Body of pancreas (tissue), 4 donors: ENCODE measurements at regions not wholly inside any gene's neighbourhood (a gene's known extent, or its start where the extent isn't known, plus 50 kb on each side); places are given as distances from the start of the nearest gene placed in this dataset.
"Not testable (repeated sequence)": the region's sequence is repeated elsewhere in the genome, so short reads cannot be mapped to it uniquely, and the experiment has no call there.

Source experiments
- ATAC-seq: fragments of 150-250 bp; one replicate; pipeline ENCODE4 v1.9.1; 2016
- DNase-seq, 4 donors: peaks; one replicate each; pipeline ENCODE4 v3.0.0-alpha.2; 2019
- H3K27ac ChIP-seq, 4 donors: fragments of 200-600 bp; sonication (generic); 1 replicate in 3 of 4; 2 replicates in 1 of 4; pipeline versions ENCODE4 v1.5.1 to v1.6.1; 2016 to 2019; ENCODE audit warnings: mild to moderate bottlenecking in 1 of 4, mixed read lengths in 1 of 4, moderate library complexity in 1 of 4
- H3K27me3 ChIP-seq, 2 donors: fragments of 200-600 bp; sonication (generic); one replicate each; pipeline ENCODE4 v1.6.0; 2016; ENCODE audit warnings: mild to moderate bottlenecking in 1 of 2
- H3K36me3 ChIP-seq, 2 donors: fragments of 200-600 bp; sonication (generic); replicated peaks in 1 of 2; 2 replicates each; pipeline ENCODE4 v1.5.1; 2016; ENCODE audit warnings: low read depth in 2 of 2; ENCODE audit not compliant: insufficient read depth in 1 of 2
- H3K4me1 ChIP-seq: fragments of 200-600 bp; sonication (generic); one replicate; pipeline ENCODE4 v1.6.0; 2016
- H3K4me3 ChIP-seq, 2 donors: fragments of 200-600 bp; sonication (generic); 1 replicate in 1 of 2; 2 replicates in 1 of 2; pipeline ENCODE4 v1.5.1; 2016 to 2019
- H3K9me3 ChIP-seq, 3 donors: fragments of 200-600 bp; sonication (generic); 1 replicate in 2 of 3; 2 replicates in 1 of 3; pipeline ENCODE4 v1.5.1; 2016
- WGBS, 2 donors: methylation state at CpG; one replicate each; pipeline ENCODE4 v1.1.5; 2017; 5-methylcytosine and 5-hydroxymethylcytosine counted together
- intact Hi-C: fragments of 100-400 bp; cut with DNase I; formaldehyde crosslinking; loops from one replicate; pipeline ENCODE4 v1.15.1; 2023

GRCh38 chr15:20102862-20103261 is 438.7 kb downstream of the GOLGA6L6 start:
- H3K27ac ChIP-seq, H3K36me3 ChIP-seq, H3K9me3 ChIP-seq, H3K4me3 ChIP-seq, intact Hi-C loops, ATAC-seq, H3K4me1 ChIP-seq, H3K27me3 ChIP-seq: not testable (repeated sequence)
- 57 to 91% methylated on average over 4 of the region's 5 CpGs for WGBS, 2 donors
- peak in 3 of 4 donors; percentile 8 to 22 (median 17) for DNase-seq

GRCh38 chr15:20102209-20102608 is 439.4 kb downstream of the GOLGA6L6 start:
- H3K27ac ChIP-seq, H3K36me3 ChIP-seq, intact Hi-C loops, H3K27me3 ChIP-seq, ATAC-seq, H3K9me3 ChIP-seq, H3K4me1 ChIP-seq, H3K4me3 ChIP-seq: not testable (repeated sequence)
- 69% methylated on average over 1 of the region's 1 CpG; no CpG with 5 or more reads in 1 of the 2 donors for WGBS, 2 donors
- DNase-seq: peak in 3 of 4 donors; percentile 6 to 35 (median 10)

GRCh38 chr15:20101281-20101680 is 440.3 kb downstream of the GOLGA6L6 start:
- no CpG with 5 or more reads among the region's 3 CpGs for WGBS, 2 donors
- H3K27ac ChIP-seq, DNase-seq, H3K27me3 ChIP-seq, H3K4me3 ChIP-seq, H3K9me3 ChIP-seq, H3K4me1 ChIP-seq, H3K36me3 ChIP-seq, intact Hi-C loops: not testable (repeated sequence)
- ATAC-seq: peak; percentile 35

GRCh38 chr15:20100604-20101270 is 440.9 kb downstream of the GOLGA6L6 start:
- H3K27ac ChIP-seq, H3K4me3 ChIP-seq, H3K4me1 ChIP-seq, H3K36me3 ChIP-seq, H3K9me3 ChIP-seq, intact Hi-C loops, H3K27me3 ChIP-seq, DNase-seq: not testable (repeated sequence)
- peak; percentile 38 for ATAC-seq
- no CpG with 5 or more reads among the region's 8 CpGs for WGBS, 2 donors

GRCh38 chr15:20095699-20096303 is 445.8 kb downstream of the GOLGA6L6 start:
- H3K36me3 ChIP-seq, H3K27ac ChIP-seq, H3K4me3 ChIP-seq, H3K4me1 ChIP-seq, DNase-seq, H3K9me3 ChIP-seq, ATAC-seq, H3K27me3 ChIP-seq, intact Hi-C loops: not testable (repeated sequence)
- 22 to 40% methylated on average over 1 to 3 of the region's 6 CpGs for WGBS, 2 donors

GRCh38 chr15:20089541-20089940 is 452.1 kb downstream of the GOLGA6L6 start:
- DNase-seq, H3K27ac ChIP-seq, ATAC-seq, H3K9me3 ChIP-seq, H3K4me1 ChIP-seq, intact Hi-C loops, H3K27me3 ChIP-seq, H3K4me3 ChIP-seq, H3K36me3 ChIP-seq: not testable (repeated sequence)
- WGBS, 2 donors: 37 to 66% methylated on average over 2 to 3 of the region's 4 CpGs

GRCh38 chr15:20084026-20084425 is 457.6 kb downstream of the GOLGA6L6 start:
- H3K9me3 ChIP-seq, H3K36me3 ChIP-seq, H3K27me3 ChIP-seq, H3K4me1 ChIP-seq, H3K4me3 ChIP-seq, H3K27ac ChIP-seq, DNase-seq, ATAC-seq, intact Hi-C loops: not testable (repeated sequence)
- no CpG with 5 or more reads among the region's 6 CpGs for WGBS, 2 donors

GRCh38 chr15:20074082-20074481 is 467.5 kb downstream of the GOLGA6L6 start:
- H3K36me3 ChIP-seq, DNase-seq, H3K27me3 ChIP-seq, ATAC-seq, H3K9me3 ChIP-seq, H3K27ac ChIP-seq, H3K4me1 ChIP-seq, intact Hi-C loops, H3K4me3 ChIP-seq: not testable (repeated sequence)
- 82% methylated on average over 5 of the region's 35 CpGs; no CpG with 5 or more reads in 1 of the 2 donors for WGBS, 2 donors

- H3K36me3 ChIP-seq, H3K4me3 ChIP-seq, H3K27ac ChIP-seq, DNase-seq, H3K27me3 ChIP-seq, intact Hi-C loops, H3K9me3 ChIP-seq, H3K4me1 ChIP-seq, ATAC-seq: not testable (repeated sequence)
- 61 to 87% methylated on average over 3 to 4 of the region's 5 CpGs for WGBS, 2 donors
Measured at GRCh38 chr15:20069043-20069442, 472.6 kb downstream of the GOLGA6L6 start.

GRCh38 chr15:20066173-20066572 is 475.4 kb downstream of the GOLGA6L6 start:
- H3K9me3 ChIP-seq, H3K4me1 ChIP-seq, ATAC-seq, H3K36me3 ChIP-seq, intact Hi-C loops, H3K4me3 ChIP-seq, DNase-seq, H3K27me3 ChIP-seq, H3K27ac ChIP-seq: not testable (repeated sequence)
- 30 to 60% methylated on average over 1 to 3 of the region's 5 CpGs for WGBS, 2 donors

GRCh38 chr15:20065508-20065907 is 476.1 kb downstream of the GOLGA6L6 start:
- ATAC-seq: not testable (repeated sequence)
- 66 to 72% methylated on average over 7 to 8 of the region's 10 CpGs for WGBS, 2 donors

GRCh38 chr15:20063167-20063566 is 478.4 kb downstream of the GOLGA6L6 start:
- H3K27me3 ChIP-seq, ATAC-seq, H3K9me3 ChIP-seq, H3K27ac ChIP-seq, H3K4me1 ChIP-seq, DNase-seq, H3K36me3 ChIP-seq, intact Hi-C loops, H3K4me3 ChIP-seq: not testable (repeated sequence)
- WGBS, 2 donors: 46 to 66% methylated on average over 7 of the region's 7 CpGs

More at GRCh38 chr15:20065508-20065907, 476.1 kb downstream of the GOLGA6L6 start:
- DNase-seq, H3K4me1 ChIP-seq, H3K9me3 ChIP-seq, H3K4me3 ChIP-seq, H3K27ac ChIP-seq, H3K27me3 ChIP-seq, intact Hi-C loops, H3K36me3 ChIP-seq: not testable (repeated sequence)
